OCI-LY1 (cell line): ENCODE measurements at regions not wholly inside any gene's neighbourhood (a gene's known extent, or its start where the extent isn't known, plus 50 kb on each side); places are given as distances from the start of the nearest gene placed in this dataset.

Source experiments
- CTCF ChIP-seq: fragments of 200-600 bp; sonication (generic), shearing (Covaris generic); IDR thresholded peaks from 2 replicates; pipeline ENCODE4 v1.5.1; 2017; ENCODE audit warnings: mild to moderate bottlenecking, antibody characterized with exemption, low read length, moderate library complexity, mixed read lengths
- EZH2 ChIP-seq: fragments of 200-600 bp; sonication (generic), shearing (Covaris generic); IDR thresholded peaks from 2 replicates; pipeline ENCODE4 v1.8.0; 2017; ENCODE audit warnings: borderline replicate concordance, mixed run types, mild to moderate bottlenecking, antibody characterized with exemption, low read length, moderate library complexity, mixed read lengths

DNA sequence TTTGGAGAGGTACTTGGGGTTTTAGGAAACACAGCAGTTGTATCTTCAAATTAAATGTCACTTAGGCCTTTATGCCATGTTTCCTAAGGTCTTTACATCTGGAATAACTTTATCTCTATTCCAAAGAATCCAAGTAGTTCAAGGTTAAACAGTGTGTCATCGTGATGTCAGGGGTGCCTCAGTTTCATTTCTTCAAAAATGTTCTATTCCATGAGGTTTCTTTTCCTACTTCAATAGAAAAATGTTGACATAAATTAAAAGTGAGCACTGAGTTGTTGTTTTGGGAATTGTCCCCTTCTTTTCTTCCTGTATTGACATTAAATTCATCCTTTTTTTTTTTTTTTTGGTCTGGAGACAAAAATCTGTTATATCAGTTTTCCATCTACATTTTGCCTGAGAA is 160.6 kb upstream of the C21orf91 start:
- TF ChIP-seq CTCF (no peak), EZH2 (no peak)
